Right lobe of liver (tissue), 4 donors: ENCODE measurements at regions not wholly inside any gene's neighbourhood (a gene's known extent, or its start where the extent isn't known, plus 50 kb on each side); places are given as distances from the start of the nearest gene placed in this dataset.

Experiments
- POLR2A ChIP-seq: fragments of 450-650 bp; IDR thresholded peaks from one replicate; pipeline ENCODE4 v1.6.1; 2017; ENCODE audit warnings: antibody characterized with exemption, mild to moderate bottlenecking
- TF ChIP-seq, protein P1 (sequence below), 4 donors: fragments of 200-600 bp in 3 of 4; fragments of 450-650 bp in 1 of 4; IDR thresholded peaks; one replicate each; pipeline versions ENCODE4 v1.5.1 to v1.8.0; 2016 to 2022; ENCODE audit warnings: antibody characterized with exemption in 4 of 4, mild to moderate bottlenecking in 2 of 4
- donor health status: DM: no; HTN: no; CAD: no.
- donor health status: DM: no; HTN: no; CAD: no.
- donor health status: DM: no; HTN: yes; CAD: no.

DNA sequence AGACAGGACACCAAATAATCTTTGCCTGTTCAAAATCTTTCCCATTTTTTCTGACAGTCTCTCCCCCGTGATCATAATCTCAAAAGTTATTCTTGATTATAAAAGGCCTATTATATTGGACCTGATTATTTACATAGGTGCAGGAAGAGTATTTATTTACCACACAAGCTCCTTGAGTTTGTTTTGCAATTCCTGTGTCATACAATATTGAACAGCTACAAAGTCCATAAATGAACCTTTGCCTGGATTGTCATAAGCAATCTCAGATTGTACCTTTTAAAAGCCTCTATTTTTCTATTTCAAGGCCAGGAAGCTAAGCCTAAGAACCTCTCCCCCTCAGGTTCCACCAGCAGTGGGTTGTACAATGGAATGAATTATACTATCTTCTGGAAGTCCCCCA is 183.9 kb upstream of the MEOX2 start:
- TF ChIP-seq, protein P1, sequence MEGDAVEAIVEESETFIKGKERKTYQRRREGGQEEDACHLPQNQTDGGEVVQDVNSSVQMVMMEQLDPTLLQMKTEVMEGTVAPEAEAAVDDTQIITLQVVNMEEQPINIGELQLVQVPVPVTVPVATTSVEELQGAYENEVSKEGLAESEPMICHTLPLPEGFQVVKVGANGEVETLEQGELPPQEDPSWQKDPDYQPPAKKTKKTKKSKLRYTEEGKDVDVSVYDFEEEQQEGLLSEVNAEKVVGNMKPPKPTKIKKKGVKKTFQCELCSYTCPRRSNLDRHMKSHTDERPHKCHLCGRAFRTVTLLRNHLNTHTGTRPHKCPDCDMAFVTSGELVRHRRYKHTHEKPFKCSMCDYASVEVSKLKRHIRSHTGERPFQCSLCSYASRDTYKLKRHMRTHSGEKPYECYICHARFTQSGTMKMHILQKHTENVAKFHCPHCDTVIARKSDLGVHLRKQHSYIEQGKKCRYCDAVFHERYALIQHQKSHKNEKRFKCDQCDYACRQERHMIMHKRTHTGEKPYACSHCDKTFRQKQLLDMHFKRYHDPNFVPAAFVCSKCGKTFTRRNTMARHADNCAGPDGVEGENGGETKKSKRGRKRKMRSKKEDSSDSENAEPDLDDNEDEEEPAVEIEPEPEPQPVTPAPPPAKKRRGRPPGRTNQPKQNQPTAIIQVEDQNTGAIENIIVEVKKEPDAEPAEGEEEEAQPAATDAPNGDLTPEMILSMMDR (IDR thresholded peaks at IDR 0.05), result no peak
- no peak for TF ChIP-seq POLR2A
